WTC11 (cell line): ENCODE measurements at regions not wholly inside any gene's neighbourhood (a gene's known extent, or its start where the extent isn't known, plus 50 kb on each side); places are given as distances from the start of the nearest gene placed in this dataset.

Experiments
- ATAC-seq: fragments of 200-7000 bp; cut with Tn5 transposase; 2 replicates; pipeline ENCODE4 v1.10.0; 2021; ENCODE audit warnings: mild to moderate bottlenecking, moderate library complexity
- CTCF ChIA-PET: fragments of 300-600 bp; sonication (Branson Sonifier 250); formaldehyde crosslinking; loops from one replicate; lab custom pipeline; 2021; ENCODE audit warnings: antibody characterized with exemption; lab: Charles Lee
- POLR2A ChIA-PET: fragments of 350-600 bp; sonication (Branson Sonifier 250); formaldehyde crosslinking; loops from one replicate; lab custom pipeline; 2021; ENCODE audit warnings: antibody characterized with exemption; lab: Charles Lee
- DNase-seq: peaks from one replicate; pipeline ENCODE4 v3.0.0; 2021; ENCODE audit warnings: low spot score
- H3K27ac Mint-ChIP-seq: 2 replicates; pipeline ENCODE4 v1.8.0; 2021; ENCODE audit warnings: mixed read lengths
- H3K27me3 Mint-ChIP-seq: 2 replicates; pipeline ENCODE4 v1.8.0; 2021; ENCODE audit warnings: low read depth, mild to moderate bottlenecking, moderate library complexity, mixed read lengths
- H3K36me3 Mint-ChIP-seq: 2 replicates; pipeline ENCODE4 v1.8.0; 2021; ENCODE audit warnings: mixed read lengths
- H3K4me1 Mint-ChIP-seq: 2 replicates; pipeline ENCODE4 v1.8.0; 2022; ENCODE audit warnings: mixed read lengths
- H3K4me3 Mint-ChIP-seq: 2 replicates; pipeline ENCODE4 v1.8.0; 2021; ENCODE audit warnings: mild to moderate bottlenecking, moderate library complexity, mixed read lengths
- H3K9me3 Mint-ChIP-seq: 2 replicates; pipeline ENCODE4 v1.8.0; 2021; ENCODE audit warnings: mixed read lengths
- CBFB ChIP-seq: sonication (generic); formaldehyde crosslinking; IDR thresholded peaks from 2 replicates; pipeline ENCODE4 v1.8.1; 2022; ENCODE audit warnings: mild to moderate bottlenecking, low read depth, missing genetic modification reagents
- FOXJ3 ChIP-seq: sonication (generic); formaldehyde crosslinking; IDR thresholded peaks from 2 replicates; pipeline ENCODE4 v1.9.0; 2021; ENCODE audit warnings: missing genetic modification reagents, mild to moderate bottlenecking, borderline replicate concordance
- GRHL2 ChIP-seq: fragments of 250-450 bp; sonication (Bioruptor Pico); IDR thresholded peaks from 2 replicates; pipeline ENCODE4 v1.8.0; 2022; ENCODE audit warnings: mild to moderate bottlenecking, moderate library complexity; ENCODE audit not compliant: insufficient replicate concordance, severe bottlenecking
- MYBL2 ChIP-seq: sonication (generic); formaldehyde crosslinking; IDR thresholded peaks from 2 replicates; pipeline ENCODE4 v1.8.1; 2023; ENCODE audit warnings: mild to moderate bottlenecking, moderate library complexity, missing genetic modification reagents
- NFATC4 ChIP-seq: fragments of 250-450 bp; sonication (Bioruptor Pico); IDR thresholded peaks from 2 replicates; pipeline ENCODE4 v1.9.0; 2021; ENCODE audit warnings: mild to moderate bottlenecking
- NR2C2 ChIP-seq: sonication (generic); formaldehyde crosslinking; IDR thresholded peaks from 2 replicates; pipeline ENCODE4 v1.8.0; 2022; ENCODE audit warnings: mild to moderate bottlenecking, missing genetic modification reagents
- NR3C1 ChIP-seq: sonication (generic); formaldehyde crosslinking; conservative IDR thresholded peaks from 2 replicates; pipeline ENCODE4 v1.8.1; 2023; ENCODE audit warnings: low read depth, mild to moderate bottlenecking, missing genetic modification reagents
- RELA ChIP-seq: sonication (generic); formaldehyde crosslinking; IDR thresholded peaks from 2 replicates; pipeline ENCODE4 v1.8.1; 2022; ENCODE audit warnings: missing genetic modification reagents, mild to moderate bottlenecking, borderline replicate concordance
- SMAD3 ChIP-seq: sonication (generic); formaldehyde crosslinking; IDR thresholded peaks from 2 replicates; pipeline ENCODE4 v1.8.0; 2022; ENCODE audit warnings: missing genetic modification reagents, mild to moderate bottlenecking, borderline replicate concordance
- TEAD1 ChIP-seq: sonication (generic); formaldehyde crosslinking; IDR thresholded peaks from 2 replicates; pipeline ENCODE4 v1.8.0; 2022; ENCODE audit warnings: mild to moderate bottlenecking, missing genetic modification reagents
- ZNF396 ChIP-seq: fragments of 250-450 bp; sonication (Bioruptor Pico); IDR thresholded peaks from 2 replicates; pipeline ENCODE4 v1.8.0; 2021; ENCODE audit warnings: mild to moderate bottlenecking, moderate library complexity, borderline replicate concordance
- ZNF671 ChIP-seq: fragments of 250-450 bp; sonication (Bioruptor Pico); IDR thresholded peaks from 2 replicates; pipeline ENCODE4 v1.8.0; 2021; ENCODE audit warnings: mild to moderate bottlenecking
- TF ChIP-seq, protein P1 (sequence below): sonication (generic); formaldehyde crosslinking; IDR thresholded peaks from 2 replicates; pipeline ENCODE4 v1.8.1; 2023; ENCODE audit warnings: mild to moderate bottlenecking, missing genetic modification reagents, moderate library complexity
- TF ChIP-seq, protein P2 (sequence below): fragments of 250-450 bp; sonication (Bioruptor Pico); IDR thresholded peaks from 2 replicates; pipeline ENCODE4 v1.9.0; 2021; ENCODE audit warnings: moderate library complexity, mild to moderate bottlenecking, inconsistent platforms, borderline replicate concordance
- TF ChIP-seq, protein P3 (sequence below): sonication (generic); formaldehyde crosslinking; IDR thresholded peaks from 2 replicates; pipeline ENCODE4 v1.8.0; 2022; ENCODE audit warnings: mild to moderate bottlenecking, missing genetic modification reagents
- TF ChIP-seq, protein P4 (sequence below): fragments of 200-600 bp; IDR thresholded peaks from 2 replicates; pipeline ENCODE4 v1.8.0; 2022; ENCODE audit warnings: antibody characterized with exemption
- TF ChIP-seq, protein P5 (sequence below): fragments of 250-450 bp; sonication (Bioruptor Pico); IDR thresholded peaks from 2 replicates; pipeline ENCODE4 v2.1.2; 2022; ENCODE audit warnings: mild to moderate bottlenecking, moderate library complexity
- TF ChIP-seq, protein P6 (sequence below): sonication (generic); formaldehyde crosslinking; IDR thresholded peaks from 2 replicates; pipeline ENCODE4 v1.8.1; 2023; ENCODE audit warnings: mild to moderate bottlenecking, missing genetic modification reagents
- TF ChIP-seq, protein P7 (sequence below): sonication (generic); formaldehyde crosslinking; IDR thresholded peaks from 2 replicates; pipeline ENCODE4 v1.8.0; 2023; ENCODE audit warnings: mild to moderate bottlenecking, missing genetic modification reagents
- TF ChIP-seq, protein P8 (sequence below): sonication (generic); formaldehyde crosslinking; IDR thresholded peaks from 2 replicates; pipeline ENCODE4 v1.8.1; 2023; ENCODE audit warnings: mild to moderate bottlenecking, missing genetic modification reagents, borderline replicate concordance

DNA sequence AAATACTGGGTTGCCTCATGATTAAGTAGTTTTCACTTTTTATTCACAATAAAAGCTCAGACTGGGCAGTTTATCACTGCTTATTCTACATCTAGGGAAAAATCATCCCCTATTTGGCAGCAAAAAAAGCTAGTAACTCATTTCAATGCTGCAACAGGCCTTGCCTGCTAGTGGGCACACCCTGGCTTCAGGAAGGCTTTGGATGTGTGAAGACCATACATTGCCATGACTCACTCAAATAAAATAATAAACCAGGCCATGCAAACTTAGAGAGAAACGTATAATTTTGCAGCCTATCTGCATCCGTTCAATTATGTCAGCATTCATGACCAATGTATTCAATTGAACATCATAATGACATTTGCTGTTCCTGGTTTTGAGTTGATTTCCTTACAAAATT lies 402.9 kb downstream of the PIK3R1 start:
- H3K27ac Mint-ChIP-seq: no peak overlapping the region
- no peak overlapping the region for H3K4me3 Mint-ChIP-seq
- CTCF ChIA-PET: no interaction called here
- H3K9me3 Mint-ChIP-seq: peaks cover 7% of the 10 kb centered on the region
- no peaks in the 10 kb centered on the region for H3K4me1 Mint-ChIP-seq
- no peak for ATAC-seq
- POLR2A ChIA-PET: no interaction called here
- no peaks in the 10 kb centered on the region for H3K36me3 Mint-ChIP-seq
- TF ChIP-seq, protein P1, sequence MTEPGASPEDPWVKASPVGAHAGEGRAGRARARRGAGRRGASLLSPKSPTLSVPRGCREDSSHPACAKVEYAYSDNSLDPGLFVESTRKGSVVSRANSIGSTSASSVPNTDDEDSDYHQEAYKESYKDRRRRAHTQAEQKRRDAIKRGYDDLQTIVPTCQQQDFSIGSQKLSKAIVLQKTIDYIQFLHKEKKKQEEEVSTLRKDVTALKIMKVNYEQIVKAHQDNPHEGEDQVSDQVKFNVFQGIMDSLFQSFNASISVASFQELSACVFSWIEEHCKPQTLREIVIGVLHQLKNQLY: no peak
- TF ChIP-seq, protein P2, sequence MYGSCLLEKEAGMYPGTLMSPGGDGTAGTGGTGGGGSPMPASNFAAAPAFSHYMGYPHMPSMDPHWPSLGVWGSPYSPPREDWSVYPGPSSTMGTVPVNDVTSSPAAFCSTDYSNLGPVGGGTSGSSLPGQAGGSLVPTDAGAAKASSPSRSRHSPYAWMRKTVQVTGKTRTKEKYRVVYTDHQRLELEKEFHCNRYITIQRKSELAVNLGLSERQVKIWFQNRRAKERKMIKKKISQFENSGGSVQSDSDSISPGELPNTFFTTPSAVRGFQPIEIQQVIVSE (CRISPR knock-in tag): no peak
- TF ChIP-seq ZNF396 (CRISPR knock-in tag) (no peak), NR2C2 (no peak), TEAD1 (CRISPR knock-in tag) (no peak), RELA (no peak), NR3C1 (CRISPR knock-in tag) (no peak), CBFB (CRISPR knock-in tag) (no peak), SMAD3 (CRISPR knock-in tag) (no peak), GRHL2 (CRISPR knock-in tag) (no peak), MYBL2 (no peak), NFATC4 (CRISPR knock-in tag) (no peak)
- TF ChIP-seq, protein P3, sequence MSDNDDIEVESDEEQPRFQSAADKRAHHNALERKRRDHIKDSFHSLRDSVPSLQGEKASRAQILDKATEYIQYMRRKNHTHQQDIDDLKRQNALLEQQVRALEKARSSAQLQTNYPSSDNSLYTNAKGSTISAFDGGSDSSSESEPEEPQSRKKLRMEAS: no peak
- TF ChIP-seq, protein P4, sequence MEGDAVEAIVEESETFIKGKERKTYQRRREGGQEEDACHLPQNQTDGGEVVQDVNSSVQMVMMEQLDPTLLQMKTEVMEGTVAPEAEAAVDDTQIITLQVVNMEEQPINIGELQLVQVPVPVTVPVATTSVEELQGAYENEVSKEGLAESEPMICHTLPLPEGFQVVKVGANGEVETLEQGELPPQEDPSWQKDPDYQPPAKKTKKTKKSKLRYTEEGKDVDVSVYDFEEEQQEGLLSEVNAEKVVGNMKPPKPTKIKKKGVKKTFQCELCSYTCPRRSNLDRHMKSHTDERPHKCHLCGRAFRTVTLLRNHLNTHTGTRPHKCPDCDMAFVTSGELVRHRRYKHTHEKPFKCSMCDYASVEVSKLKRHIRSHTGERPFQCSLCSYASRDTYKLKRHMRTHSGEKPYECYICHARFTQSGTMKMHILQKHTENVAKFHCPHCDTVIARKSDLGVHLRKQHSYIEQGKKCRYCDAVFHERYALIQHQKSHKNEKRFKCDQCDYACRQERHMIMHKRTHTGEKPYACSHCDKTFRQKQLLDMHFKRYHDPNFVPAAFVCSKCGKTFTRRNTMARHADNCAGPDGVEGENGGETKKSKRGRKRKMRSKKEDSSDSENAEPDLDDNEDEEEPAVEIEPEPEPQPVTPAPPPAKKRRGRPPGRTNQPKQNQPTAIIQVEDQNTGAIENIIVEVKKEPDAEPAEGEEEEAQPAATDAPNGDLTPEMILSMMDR: no peak
- TF ChIP-seq, protein P5, sequence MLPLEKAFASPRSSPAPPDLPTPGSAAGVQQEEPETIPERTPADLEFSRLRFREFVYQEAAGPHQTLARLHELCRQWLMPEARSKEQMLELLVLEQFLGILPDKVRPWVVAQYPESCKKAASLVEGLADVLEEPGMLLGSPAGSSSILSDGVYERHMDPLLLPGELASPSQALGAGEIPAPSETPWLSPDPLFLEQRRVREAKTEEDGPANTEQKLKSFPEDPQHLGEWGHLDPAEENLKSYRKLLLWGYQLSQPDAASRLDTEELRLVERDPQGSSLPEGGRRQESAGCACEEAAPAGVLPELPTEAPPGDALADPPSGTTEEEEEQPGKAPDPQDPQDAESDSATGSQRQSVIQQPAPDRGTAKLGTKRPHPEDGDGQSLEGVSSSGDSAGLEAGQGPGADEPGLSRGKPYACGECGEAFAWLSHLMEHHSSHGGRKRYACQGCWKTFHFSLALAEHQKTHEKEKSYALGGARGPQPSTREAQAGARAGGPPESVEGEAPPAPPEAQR (CRISPR knock-in tag): no peak
- TF ChIP-seq, protein P6, sequence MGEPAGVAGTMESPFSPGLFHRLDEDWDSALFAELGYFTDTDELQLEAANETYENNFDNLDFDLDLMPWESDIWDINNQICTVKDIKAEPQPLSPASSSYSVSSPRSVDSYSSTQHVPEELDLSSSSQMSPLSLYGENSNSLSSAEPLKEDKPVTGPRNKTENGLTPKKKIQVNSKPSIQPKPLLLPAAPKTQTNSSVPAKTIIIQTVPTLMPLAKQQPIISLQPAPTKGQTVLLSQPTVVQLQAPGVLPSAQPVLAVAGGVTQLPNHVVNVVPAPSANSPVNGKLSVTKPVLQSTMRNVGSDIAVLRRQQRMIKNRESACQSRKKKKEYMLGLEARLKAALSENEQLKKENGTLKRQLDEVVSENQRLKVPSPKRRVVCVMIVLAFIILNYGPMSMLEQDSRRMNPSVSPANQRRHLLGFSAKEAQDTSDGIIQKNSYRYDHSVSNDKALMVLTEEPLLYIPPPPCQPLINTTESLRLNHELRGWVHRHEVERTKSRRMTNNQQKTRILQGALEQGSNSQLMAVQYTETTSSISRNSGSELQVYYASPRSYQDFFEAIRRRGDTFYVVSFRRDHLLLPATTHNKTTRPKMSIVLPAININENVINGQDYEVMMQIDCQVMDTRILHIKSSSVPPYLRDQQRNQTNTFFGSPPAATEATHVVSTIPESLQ (CRISPR knock-in tag): no peak
- TF ChIP-seq, protein P7, sequence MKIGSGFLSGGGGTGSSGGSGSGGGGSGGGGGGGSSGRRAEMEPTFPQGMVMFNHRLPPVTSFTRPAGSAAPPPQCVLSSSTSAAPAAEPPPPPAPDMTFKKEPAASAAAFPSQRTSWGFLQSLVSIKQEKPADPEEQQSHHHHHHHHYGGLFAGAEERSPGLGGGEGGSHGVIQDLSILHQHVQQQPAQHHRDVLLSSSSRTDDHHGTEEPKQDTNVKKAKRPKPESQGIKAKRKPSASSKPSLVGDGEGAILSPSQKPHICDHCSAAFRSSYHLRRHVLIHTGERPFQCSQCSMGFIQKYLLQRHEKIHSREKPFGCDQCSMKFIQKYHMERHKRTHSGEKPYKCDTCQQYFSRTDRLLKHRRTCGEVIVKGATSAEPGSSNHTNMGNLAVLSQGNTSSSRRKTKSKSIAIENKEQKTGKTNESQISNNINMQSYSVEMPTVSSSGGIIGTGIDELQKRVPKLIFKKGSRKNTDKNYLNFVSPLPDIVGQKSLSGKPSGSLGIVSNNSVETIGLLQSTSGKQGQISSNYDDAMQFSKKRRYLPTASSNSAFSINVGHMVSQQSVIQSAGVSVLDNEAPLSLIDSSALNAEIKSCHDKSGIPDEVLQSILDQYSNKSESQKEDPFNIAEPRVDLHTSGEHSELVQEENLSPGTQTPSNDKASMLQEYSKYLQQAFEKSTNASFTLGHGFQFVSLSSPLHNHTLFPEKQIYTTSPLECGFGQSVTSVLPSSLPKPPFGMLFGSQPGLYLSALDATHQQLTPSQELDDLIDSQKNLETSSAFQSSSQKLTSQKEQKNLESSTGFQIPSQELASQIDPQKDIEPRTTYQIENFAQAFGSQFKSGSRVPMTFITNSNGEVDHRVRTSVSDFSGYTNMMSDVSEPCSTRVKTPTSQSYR (CRISPR knock-in tag): no peak
- H3K27me3 Mint-ChIP-seq: peaks cover 2% of the 10 kb centered on the region
- no peak for DNase-seq

DNA sequence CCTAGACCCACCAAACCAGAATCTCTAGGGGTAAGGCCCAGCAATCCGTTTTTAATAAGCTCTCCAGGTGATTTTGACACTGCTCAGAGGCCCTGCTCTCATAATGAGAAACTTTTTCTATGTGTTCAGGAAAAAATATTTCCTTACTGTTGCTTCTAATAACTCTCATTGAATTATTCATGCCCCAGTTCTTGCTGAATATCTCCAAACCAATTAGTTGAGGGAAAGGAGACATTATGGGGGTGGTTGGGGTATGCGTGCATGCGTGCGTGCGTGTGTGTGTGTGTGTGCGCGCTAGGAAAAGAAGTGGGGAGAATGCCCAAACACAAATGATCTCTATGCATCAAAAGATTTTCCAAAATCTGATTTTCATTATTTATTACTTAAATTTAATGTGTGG lies 411.4 kb downstream of the PIK3R1 start:
- Mint-ChIP-seq H3K36me3 (no peaks in the 10 kb centered on the region), H3K9me3 (peaks cover 8% of the 10 kb centered on the region), H3K27ac (no peak overlapping the region), H3K4me3 (no peak overlapping the region), H3K27me3 (peaks cover 11% of the 10 kb centered on the region), H3K4me1 (peaks cover 22% of the 10 kb centered on the region)
- DNase-seq (no peak), ATAC-seq (no peak)
- CTCF ChIA-PET: no interaction called here
- POLR2A ChIA-PET: no interaction called here
- TF ChIP-seq ZNF671 (CRISPR knock-in tag) (no peak), FOXJ3 (no peak), NR3C1 (CRISPR knock-in tag) (no peak), GRHL2 (CRISPR knock-in tag) (no peak), TEAD1 (CRISPR knock-in tag) (no peak)
- TF ChIP-seq, protein P8, sequence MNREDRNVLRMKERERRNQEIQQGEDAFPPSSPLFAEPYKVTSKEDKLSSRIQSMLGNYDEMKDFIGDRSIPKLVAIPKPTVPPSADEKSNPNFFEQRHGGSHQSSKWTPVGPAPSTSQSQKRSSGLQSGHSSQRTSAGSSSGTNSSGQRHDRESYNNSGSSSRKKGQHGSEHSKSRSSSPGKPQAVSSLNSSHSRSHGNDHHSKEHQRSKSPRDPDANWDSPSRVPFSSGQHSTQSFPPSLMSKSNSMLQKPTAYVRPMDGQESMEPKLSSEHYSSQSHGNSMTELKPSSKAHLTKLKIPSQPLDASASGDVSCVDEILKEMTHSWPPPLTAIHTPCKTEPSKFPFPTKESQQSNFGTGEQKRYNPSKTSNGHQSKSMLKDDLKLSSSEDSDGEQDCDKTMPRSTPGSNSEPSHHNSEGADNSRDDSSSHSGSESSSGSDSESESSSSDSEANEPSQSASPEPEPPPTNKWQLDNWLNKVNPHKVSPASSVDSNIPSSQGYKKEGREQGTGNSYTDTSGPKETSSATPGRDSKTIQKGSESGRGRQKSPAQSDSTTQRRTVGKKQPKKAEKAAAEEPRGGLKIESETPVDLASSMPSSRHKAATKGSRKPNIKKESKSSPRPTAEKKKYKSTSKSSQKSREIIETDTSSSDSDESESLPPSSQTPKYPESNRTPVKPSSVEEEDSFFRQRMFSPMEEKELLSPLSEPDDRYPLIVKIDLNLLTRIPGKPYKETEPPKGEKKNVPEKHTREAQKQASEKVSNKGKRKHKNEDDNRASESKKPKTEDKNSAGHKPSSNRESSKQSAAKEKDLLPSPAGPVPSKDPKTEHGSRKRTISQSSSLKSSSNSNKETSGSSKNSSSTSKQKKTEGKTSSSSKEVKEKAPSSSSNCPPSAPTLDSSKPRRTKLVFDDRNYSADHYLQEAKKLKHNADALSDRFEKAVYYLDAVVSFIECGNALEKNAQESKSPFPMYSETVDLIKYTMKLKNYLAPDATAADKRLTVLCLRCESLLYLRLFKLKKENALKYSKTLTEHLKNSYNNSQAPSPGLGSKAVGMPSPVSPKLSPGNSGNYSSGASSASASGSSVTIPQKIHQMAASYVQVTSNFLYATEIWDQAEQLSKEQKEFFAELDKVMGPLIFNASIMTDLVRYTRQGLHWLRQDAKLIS (CRISPR knock-in tag): no peak
- TF ChIP-seq, protein P5 (CRISPR knock-in tag): no peak
